GM18870 (cell line): ENCODE measurements at regions not wholly inside any gene's neighbourhood (a gene's known extent, or its start where the extent isn't known, plus 50 kb on each side); places are given as distances from the start of the nearest gene placed in this dataset.

Experiments used
- ATAC-seq: cut with Tn5 transposase; IDR thresholded peaks from one replicate; pipeline ENCODE4 v1.9.1; 2021; ENCODE audit warnings: moderate library complexity; ENCODE audit not compliant: unreplicated experiment

- ATAC-seq, result no peak
Observed at GRCh38 chr2:147384659-147385058, 460.2 kb upstream of the ACVR2A start.

- ATAC-seq, result no peak
Observed at GRCh38 chr2:147382322-147382948, 462.4 kb upstream of the ACVR2A start.

- no peak for ATAC-seq
Observed at GRCh38 chr2:147378403-147378802, 466.4 kb upstream of the ACVR2A start.

GRCh38 chr2:147375073-147375472 is 469.8 kb upstream of the ACVR2A start:
- ATAC-seq, result no peak

- no peak for ATAC-seq
Observed at GRCh38 chr2:147374423-147374811, 470.4 kb upstream of the ACVR2A start.

GRCh38 chr2:147373800-147374422 is 470.9 kb upstream of the ACVR2A start:
- no peak for ATAC-seq

GRCh38 chr2:147368306-147368705 is 476.5 kb upstream of the ACVR2A start:
- no peak for ATAC-seq

- no peak for ATAC-seq
Observed at GRCh38 chr2:147366279-147366678, 478.6 kb upstream of the ACVR2A start.

- no peak for ATAC-seq
Observed at GRCh38 chr2:147365622-147366021, 479.2 kb upstream of the ACVR2A start.

- no peak for ATAC-seq
Observed at GRCh38 chr2:147364597-147364996, 480.2 kb upstream of the ACVR2A start.

GRCh38 chr2:147363181-147363580 is 481.6 kb upstream of the ACVR2A start:
- no peak for ATAC-seq

- ATAC-seq, result no peak
Observed at GRCh38 chr2:147358375-147358774, 486.5 kb upstream of the ACVR2A start.

- no peak for ATAC-seq
Observed at GRCh38 chr2:147356157-147356556, 488.7 kb upstream of the ACVR2A start.

- ATAC-seq, result no peak
Observed at GRCh38 chr2:147355706-147356105, 489.1 kb upstream of the ACVR2A start.

GRCh38 chr2:147353072-147353381 is 491.8 kb upstream of the ACVR2A start:
- no peak for ATAC-seq

- ATAC-seq, result no peak
Observed at GRCh38 chr2:147352264-147353071, 492.4 kb upstream of the ACVR2A start.

- no peak for ATAC-seq
Observed at GRCh38 chr2:147351784-147352183, 493.0 kb upstream of the ACVR2A start.

- ATAC-seq, result no peak
Observed at GRCh38 chr2:147348931-147349555, 495.8 kb upstream of the ACVR2A start.

- no peak for ATAC-seq
Observed at GRCh38 chr2:147346142-147346541, 498.7 kb upstream of the ACVR2A start.

GRCh38 chr2:147345246-147345645 is 499.6 kb upstream of the ACVR2A start:
- no peak for ATAC-seq

GRCh38 chr2:147342329-147342728 is 502.5 kb upstream of the ACVR2A start:
- no peak for ATAC-seq
